ENCODE measurements at regions not wholly inside any gene's neighbourhood (a gene's known extent, or its start where the extent isn't known, plus 50 kb on each side); places are given as distances from the start of the nearest gene placed in this dataset.

DNA sequence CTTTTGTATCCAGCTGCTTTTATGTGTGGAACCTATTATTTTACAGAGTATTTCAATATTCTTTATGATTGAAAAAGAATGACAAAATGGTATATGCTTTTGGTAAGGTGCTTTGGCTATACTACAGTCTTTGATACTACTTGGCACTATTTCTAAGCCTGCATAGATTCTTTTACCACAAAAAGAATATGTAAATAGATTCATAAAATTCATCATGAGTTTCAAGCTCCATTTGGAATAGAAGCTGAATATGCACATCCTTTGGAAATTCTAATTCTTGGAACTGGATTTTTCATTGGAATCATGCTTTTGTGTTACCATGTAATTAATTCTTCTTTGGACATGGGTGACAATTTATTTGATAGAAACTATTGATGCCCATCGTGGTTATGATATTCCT lies 60.2 kb upstream of the SYTL5 start:
- Histone ChIP-seq H3K9ac (ENCODE audit: low read length) (no peak overlapping the region), H4K20me1 (ENCODE audit: low read depth, low read length) (no peaks in the 10 kb centered on the region), H3K9me3 (ENCODE audit: insufficient read depth, low read length) (no peaks in the 10 kb centered on the region), H3K4me3 (ENCODE audit: insufficient read depth, low read length, poor library complexity, severe bottlenecking) (no peak overlapping the region), H3K79me2 (ENCODE audit: insufficient read depth, low read length) (no peaks in the 10 kb centered on the region), H3K27me3 (ENCODE audit: low read length) (no peaks in the 10 kb centered on the region), H2AFZ (ENCODE audit: low read depth, low read length, severe bottlenecking) (no peak overlapping the region), H3K4me2 (ENCODE audit: low read depth, low read length, poor library complexity, severe bottlenecking) (no peak overlapping the region), H3F3A (ENCODE audit: insufficient read depth) (no peaks in the 10 kb centered on the region), H3K27ac (ENCODE audit: low read depth, low read length) (no peak overlapping the region), H3K9me2 (replicated peaks; ENCODE audit: insufficient read depth, low read length) (no peaks in the 10 kb centered on the region), H3K36me3 (ENCODE audit: low read length) (no peaks in the 10 kb centered on the region)
- TF ChIP-seq EZH2phosphoT487 (conservative IDR thresholded peaks at IDR 0.05; ENCODE audit: low read length): no peak
- TF ChIP-seq, protein P1, sequence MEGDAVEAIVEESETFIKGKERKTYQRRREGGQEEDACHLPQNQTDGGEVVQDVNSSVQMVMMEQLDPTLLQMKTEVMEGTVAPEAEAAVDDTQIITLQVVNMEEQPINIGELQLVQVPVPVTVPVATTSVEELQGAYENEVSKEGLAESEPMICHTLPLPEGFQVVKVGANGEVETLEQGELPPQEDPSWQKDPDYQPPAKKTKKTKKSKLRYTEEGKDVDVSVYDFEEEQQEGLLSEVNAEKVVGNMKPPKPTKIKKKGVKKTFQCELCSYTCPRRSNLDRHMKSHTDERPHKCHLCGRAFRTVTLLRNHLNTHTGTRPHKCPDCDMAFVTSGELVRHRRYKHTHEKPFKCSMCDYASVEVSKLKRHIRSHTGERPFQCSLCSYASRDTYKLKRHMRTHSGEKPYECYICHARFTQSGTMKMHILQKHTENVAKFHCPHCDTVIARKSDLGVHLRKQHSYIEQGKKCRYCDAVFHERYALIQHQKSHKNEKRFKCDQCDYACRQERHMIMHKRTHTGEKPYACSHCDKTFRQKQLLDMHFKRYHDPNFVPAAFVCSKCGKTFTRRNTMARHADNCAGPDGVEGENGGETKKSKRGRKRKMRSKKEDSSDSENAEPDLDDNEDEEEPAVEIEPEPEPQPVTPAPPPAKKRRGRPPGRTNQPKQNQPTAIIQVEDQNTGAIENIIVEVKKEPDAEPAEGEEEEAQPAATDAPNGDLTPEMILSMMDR (IDR thresholded peaks at IDR 0.05; ENCODE audit: insufficient read depth, low read length, poor library complexity, severe bottlenecking): no peak

DNA sequence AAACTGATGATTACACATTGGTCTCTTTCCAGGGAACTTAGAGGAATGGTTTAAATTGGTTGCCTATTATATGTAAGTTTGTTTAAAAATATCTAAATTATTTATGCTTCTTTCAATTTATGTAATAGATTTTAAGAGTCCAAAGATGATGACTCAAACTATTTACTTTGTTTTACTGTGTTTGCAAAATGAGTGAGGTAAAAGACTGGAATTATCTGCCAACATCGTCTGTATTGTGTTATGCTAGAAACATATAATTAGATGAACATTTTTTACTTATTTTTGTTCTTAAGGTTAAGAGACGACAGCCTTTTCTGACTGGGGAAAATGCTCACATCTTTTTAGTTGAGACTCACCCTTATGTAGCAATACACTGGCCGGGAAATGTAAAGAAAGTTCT lies 51.1 kb upstream of the SYTL5 start:
- H3K36me3 ChIP-seq (ENCODE audit: low read length): no peaks in the 10 kb centered on the region
- no peak overlapping the region for H3K4me2 ChIP-seq (ENCODE audit: low read depth, low read length, poor library complexity, severe bottlenecking)
- no peak overlapping the region for H2AFZ ChIP-seq (ENCODE audit: low read depth, low read length, severe bottlenecking)
- no peaks in the 10 kb centered on the region for H3F3A ChIP-seq (ENCODE audit: insufficient read depth)
- no peaks in the 10 kb centered on the region for H3K79me2 ChIP-seq (ENCODE audit: insufficient read depth, low read length)
- no peak overlapping the region for H3K4me3 ChIP-seq (ENCODE audit: insufficient read depth, low read length, poor library complexity, severe bottlenecking)
- no peak overlapping the region for H3K9ac ChIP-seq (ENCODE audit: low read length)
- no peaks in the 10 kb centered on the region for H3K27me3 ChIP-seq (ENCODE audit: low read length)
- no peak for TF ChIP-seq EZH2phosphoT487 (conservative IDR thresholded peaks at IDR 0.05; ENCODE audit: low read length)
- TF ChIP-seq, protein P1 (IDR thresholded peaks at IDR 0.05; ENCODE audit: insufficient read depth, low read length, poor library complexity, severe bottlenecking): no peak
- H3K9me2 ChIP-seq (replicated peaks; ENCODE audit: insufficient read depth, low read length): no peaks in the 10 kb centered on the region
- H4K20me1 ChIP-seq (ENCODE audit: low read depth, low read length): no peaks in the 10 kb centered on the region
- no peaks in the 10 kb centered on the region for H3K9me3 ChIP-seq (ENCODE audit: insufficient read depth, low read length)
- no peak overlapping the region for H3K27ac ChIP-seq (ENCODE audit: low read depth, low read length)

DNA sequence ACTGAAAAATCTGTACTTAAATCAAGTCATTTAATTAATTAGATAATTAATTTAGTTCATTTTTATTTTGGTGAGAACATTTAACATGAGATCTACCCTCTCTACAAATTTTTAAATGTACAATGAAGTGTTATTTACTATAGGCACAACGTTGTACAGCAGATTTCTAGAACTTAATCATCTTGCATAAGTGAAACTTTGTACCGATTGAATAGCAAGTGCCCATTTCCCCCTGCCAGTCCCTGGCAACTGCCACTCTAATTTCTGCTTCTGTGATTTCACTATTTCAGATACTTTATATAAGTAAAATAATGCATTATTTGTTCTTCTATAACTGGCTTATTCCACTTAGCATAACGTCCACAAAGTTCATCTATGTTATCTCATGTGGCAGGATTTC lies 50.1 kb upstream of the SYTL5 start:
- Histone ChIP-seq H3K9ac (ENCODE audit: low read length) (no peak overlapping the region), H3F3A (ENCODE audit: insufficient read depth) (no peaks in the 10 kb centered on the region), H3K9me3 (ENCODE audit: insufficient read depth, low read length) (no peaks in the 10 kb centered on the region), H3K9me2 (replicated peaks; ENCODE audit: insufficient read depth, low read length) (no peaks in the 10 kb centered on the region), H3K36me3 (ENCODE audit: low read length) (no peaks in the 10 kb centered on the region), H4K20me1 (ENCODE audit: low read depth, low read length) (no peaks in the 10 kb centered on the region), H3K27ac (ENCODE audit: low read depth, low read length) (no peak overlapping the region), H2AFZ (ENCODE audit: low read depth, low read length, severe bottlenecking) (no peak overlapping the region), H3K4me3 (ENCODE audit: insufficient read depth, low read length, poor library complexity, severe bottlenecking) (no peak overlapping the region), H3K79me2 (ENCODE audit: insufficient read depth, low read length) (no peaks in the 10 kb centered on the region), H3K4me2 (ENCODE audit: low read depth, low read length, poor library complexity, severe bottlenecking) (no peak overlapping the region), H3K27me3 (ENCODE audit: low read length) (no peaks in the 10 kb centered on the region)
- TF ChIP-seq, protein P1 (IDR thresholded peaks at IDR 0.05; ENCODE audit: insufficient read depth, low read length, poor library complexity, severe bottlenecking): no peak
- no peak for TF ChIP-seq EZH2phosphoT487 (conservative IDR thresholded peaks at IDR 0.05; ENCODE audit: low read length)

All from SU-DHL-6 (cell line).